A549 (cell line): ENCODE measurements at regions not wholly inside any gene's neighbourhood (a gene's known extent, or its start where the extent isn't known, plus 50 kb on each side); places are given as distances from the start of the nearest gene placed in this dataset.

Experiments
- ATAC-seq, 2 experiments: fragments of 200-7000 bp in 1 of 2; fragments of >200 bp in 1 of 2; cut with Nextera tagmentation in 1 of 2; cut with Tn5 transposase in 1 of 2; 3 replicates each; pipeline versions ENCODE4 v1.8.0 to v1.9.1; 2018 to 2020; ENCODE audit warnings: mild to moderate bottlenecking in 1 of 2, moderate library complexity in 1 of 2
- CTCF ChIA-PET: fragments of 300-600 bp; sonication (Branson Sonifier 250); formaldehyde crosslinking; extraction: SDS; loops from one replicate; lab custom pipeline; 2021; ENCODE audit warnings: antibody characterized with exemption, inconsistent platforms; lab: Yijun Ruan, JAX
- POLR2A ChIA-PET: fragments of 350-600 bp; formaldehyde crosslinking; extraction: SDS; loops from one replicate; lab custom pipeline; 2021; ENCODE audit warnings: antibody characterized with exemption, inconsistent platforms; lab: Yijun Ruan, JAX
- DNase-seq, 2 experiments: peaks; one replicate each; pipeline versions ENCODE4 v3.0.0 to v3.0.0-alpha.2; 2011 to 2016; ENCODE audit warnings: low read depth in 1 of 2, low spot score in 1 of 2
- FAIRE-seq: peaks from 2 replicates; lab custom pipeline; 2011; peaks lifted over from hg19 to GRCh38; lab: Jason Lieb, UNC
- H3K27ac ChIP-seq, 2 experiments: fragments of >200 bp; sonication (Bioruptor Twin); formaldehyde crosslinking; 3 replicates each; pipeline ENCODE4 v1.5.1; 2016 to 2017
- H3K4me1 ChIP-seq: fragments of >200 bp; sonication (Bioruptor Twin); formaldehyde crosslinking; 3 replicates; pipeline ENCODE4 v1.6.1; 2016
- H3K4me2 ChIP-seq: fragments of >200 bp; sonication (Bioruptor Twin); formaldehyde crosslinking; 3 replicates; pipeline ENCODE4 v1.6.1; 2016
- H3K4me3 ChIP-seq: fragments of >200 bp; sonication (Bioruptor Twin); formaldehyde crosslinking; 3 replicates; pipeline ENCODE4 v1.5.1; 2016
- H3K9me3 ChIP-seq: fragments of >200 bp; sonication (Bioruptor Twin); formaldehyde crosslinking; 3 replicates; pipeline ENCODE4 v1.6.1; 2016
- BCL3 ChIP-seq: fragments of >200 bp; sonication (Bioruptor Twin); formaldehyde crosslinking; IDR thresholded peaks from 3 replicates; pipeline ENCODE4 v1.6.1; 2016
- CEBPB ChIP-seq, 2 experiments: fragments of >200 bp in 1 of 2; sonication (Bioruptor Twin) in 1 of 2; formaldehyde crosslinking in 1 of 2; IDR thresholded peaks; 2 replicates each; pipeline ENCODE4 v1.6.1; 2012 to 2016
- CHD2 ChIP-seq: fragments of 150-350 bp; IDR thresholded peaks from 2 replicates; pipeline ENCODE4 v1.6.1; 2014; ENCODE audit warnings: low read length; ENCODE audit not compliant: partially characterized antibody
- EHF ChIP-seq: fragments of 250-450 bp; sonication (Bioruptor Pico); IDR thresholded peaks from 2 replicates; pipeline ENCODE4 v1.5.0; 2020; ENCODE audit warnings: mild to moderate bottlenecking
- ELK1 ChIP-seq: fragments of 150-350 bp; IDR thresholded peaks from 2 replicates; pipeline ENCODE4 v1.6.1; 2014; ENCODE audit warnings: low read depth, mild to moderate bottlenecking, low read length
- EP300 ChIP-seq, 2 experiments: fragments of >200 bp; sonication (Bioruptor Twin); formaldehyde crosslinking; IDR thresholded peaks; 2 replicates in 1 of 2; 3 replicates in 1 of 2; pipeline ENCODE4 v1.6.1; 2016 to 2017
- ESRRA ChIP-seq: fragments of 150-350 bp; IDR thresholded peaks from 2 replicates; pipeline ENCODE4 v1.6.1; 2014; ENCODE audit warnings: mild to moderate bottlenecking, low read length, borderline replicate concordance
- FOSL2 ChIP-seq, 2 experiments: fragments of 450-650 bp in 1 of 2; fragments of >200 bp in 1 of 2; sonication (Bioruptor Twin) in 1 of 2; formaldehyde crosslinking; IDR thresholded peaks; 2 replicates each; pipeline versions ENCODE4 v1.5.0 to v1.6.1; 2016 to 2020; ENCODE audit warnings: mild to moderate bottlenecking in 1 of 2, moderate library complexity in 1 of 2
- HDAC2 ChIP-seq: fragments of 200-600 bp; sonication (generic); IDR thresholded peaks from 2 replicates; pipeline ENCODE4 v1.6.1; 2016
- JUN ChIP-seq, 2 experiments: fragments of >200 bp; sonication (Bioruptor Twin); formaldehyde crosslinking; IDR thresholded peaks; 2 replicates in 1 of 2; 3 replicates in 1 of 2; pipeline ENCODE4 v1.6.1; 2016 to 2017
- NFE2L2 ChIP-seq: fragments of 150-350 bp; conservative IDR thresholded peaks from 2 replicates; pipeline ENCODE4 v1.6.1; 2014; ENCODE audit warnings: low read length
- NPAS2 ChIP-seq: fragments of 250-450 bp; sonication (Bioruptor Pico); IDR thresholded peaks from 2 replicates; pipeline ENCODE4 v1.8.0; 2022; ENCODE audit warnings: mild to moderate bottlenecking, moderate library complexity, borderline replicate concordance
- NR3C1 ChIP-seq: fragments of >200 bp; sonication (Bioruptor Twin); formaldehyde crosslinking; IDR thresholded peaks from 3 replicates; pipeline ENCODE4 v1.6.1; 2017
- POLR2A ChIP-seq: IDR thresholded peaks from 2 replicates; pipeline ENCODE4 v1.6.1; 2012; ENCODE audit warnings: mild to moderate bottlenecking, low read length
- POLR2AphosphoS2 ChIP-seq: conservative IDR thresholded peaks from 2 replicates; pipeline ENCODE4 v1.6.1; 2012; ENCODE audit warnings: low read length, improper control_type of control experiment, inconsistent platforms
- RFX5 ChIP-seq: fragments of 450-650 bp; IDR thresholded peaks from 2 replicates; pipeline ENCODE4 v1.7.1; 2014; ENCODE audit warnings: antibody characterized with exemption, mild to moderate bottlenecking, moderate library complexity
- RNF2 ChIP-seq: fragments of 200-600 bp; sonication (generic); IDR thresholded peaks from 2 replicates; pipeline ENCODE4 v1.6.1; 2016; ENCODE audit warnings: low read depth, mild to moderate bottlenecking, antibody characterized with exemption, moderate library complexity, borderline replicate concordance
- SREBF2 ChIP-seq: fragments of 450-650 bp; IDR thresholded peaks from 2 replicates; pipeline ENCODE4 v1.6.1; 2014; ENCODE audit warnings: mild to moderate bottlenecking, moderate library complexity
- TP53 ChIP-seq: fragments of 250-450 bp; sonication (Bioruptor Pico); IDR thresholded peaks from 2 replicates; pipeline ENCODE4 v1.5.0; 2021; ENCODE audit warnings: mild to moderate bottlenecking, moderate library complexity
- ZC3H11A ChIP-seq: fragments of 450-650 bp; IDR thresholded peaks from 2 replicates; pipeline ENCODE4 v1.6.1; 2014; ENCODE audit warnings: antibody characterized with exemption, mild to moderate bottlenecking
- WGBS: methylation state at CpG from one replicate; pipeline ENCODE4 v1.1.6; 2017; ENCODE audit errors: missing lambda C conversion rate; 5-methylcytosine and 5-hydroxymethylcytosine counted together
- TF ChIP-seq, protein P1 (sequence below): fragments of >200 bp; sonication (Bioruptor Twin); formaldehyde crosslinking; IDR thresholded peaks from 3 replicates; pipeline ENCODE4 v1.5.1; 2016
- TF ChIP-seq, protein P2 (sequence below): fragments of 250-450 bp; sonication (Bioruptor Pico); IDR thresholded peaks from 2 replicates; pipeline ENCODE4 v1.5.0; 2020; ENCODE audit warnings: low read depth, mild to moderate bottlenecking, moderate library complexity
- TF ChIP-seq, protein P3 (sequence below): fragments of 250-450 bp; sonication (Bioruptor Pico); IDR thresholded peaks from 2 replicates; pipeline ENCODE4 v1.5.0; 2021; ENCODE audit warnings: mild to moderate bottlenecking, moderate library complexity, borderline replicate concordance

- no peaks in the 10 kb centered on the region for H3K9me3 ChIP-seq
- POLR2A ChIA-PET: no interaction called here
- 4% methylated on average over 3 of the region's 3 CpGs for WGBS
- no peak overlapping the region for H3K4me3 ChIP-seq
- no peaks in the 10 kb centered on the region for H3K4me1 ChIP-seq
- no peak overlapping the region for H3K27ac ChIP-seq
- DNase-seq (no peak), ATAC-seq (no peak), FAIRE-seq (no peak)
- TF ChIP-seq ELK1 (no peak), CEBPB (IDR thresholded peaks at IDR 0.05) (no peak), NR3C1 (no peak), EP300 (IDR thresholded peaks at IDR 0.05) (no peak)
- CTCF ChIA-PET: no interaction called here
- no peak overlapping the region for H3K4me2 ChIP-seq
Observed at GRCh38 chr14:98278800-98279199, 993.2 kb downstream of the BCL11B start.

- CTCF ChIA-PET: no interaction called here
- DNase-seq (no peak), ATAC-seq (no peak), FAIRE-seq (no peak)
- no peak overlapping the region for H3K4me2 ChIP-seq
- H3K27ac ChIP-seq: no peak overlapping the region
- POLR2A ChIA-PET: no interaction called here
- no peaks in the 10 kb centered on the region for H3K4me1 ChIP-seq
- no peaks in the 10 kb centered on the region for H3K9me3 ChIP-seq
- TF ChIP-seq ELK1 (no peak), EHF (CRISPR knock-in tag) (no peak), SREBF2 (no peak), ESRRA (no peak), NR3C1 (no peak), ZC3H11A (no peak), CHD2 (no peak), TP53 (CRISPR knock-in tag) (no peak), JUN (IDR thresholded peaks at IDR 0.05) (no peak), RFX5 (no peak), NPAS2 (no peak)
- WGBS: 10% methylated on average over 5 of the region's 5 CpGs
- no peak overlapping the region for H3K4me3 ChIP-seq
Observed at GRCh38 chr14:98280436-98280835, 991.6 kb downstream of the BCL11B start.

DNA sequence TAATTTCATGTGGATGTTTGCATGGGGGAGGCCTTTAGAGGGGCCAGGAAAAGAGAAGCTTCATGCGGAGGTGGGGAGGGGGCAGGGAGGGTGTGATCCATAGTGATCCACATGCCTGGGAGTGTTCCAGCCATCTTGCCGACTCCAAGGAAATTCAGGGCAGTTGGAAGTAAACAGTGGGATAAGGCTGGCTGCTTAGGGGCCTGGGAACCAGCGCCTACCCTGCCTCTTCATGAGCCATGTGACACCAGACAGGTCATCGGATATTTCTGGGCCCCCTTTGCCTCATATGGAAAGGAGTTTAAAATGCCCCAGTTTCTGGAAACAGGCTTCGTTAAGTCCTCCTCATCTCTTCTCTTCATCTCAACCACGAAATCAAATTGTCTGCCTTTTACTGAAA, 983.2 kb downstream of the BCL11B start:
- ATAC-seq (no peak), FAIRE-seq (no peak)
- Histone ChIP-seq H3K4me1 (no peaks in the 10 kb centered on the region), H3K4me2 (no peak overlapping the region), H3K9me3 (no peaks in the 10 kb centered on the region), H3K27ac (no peak overlapping the region)
- ChIA-PET POLR2A (no interaction called here), CTCF (no interaction called here)
- 24% methylated on average over 6 of the region's 6 CpGs for WGBS
- TF ChIP-seq ZC3H11A: no peak
- no peak for TF ChIP-seq RNF2
- no peak for TF ChIP-seq RFX5
- TF ChIP-seq, protein P1, sequence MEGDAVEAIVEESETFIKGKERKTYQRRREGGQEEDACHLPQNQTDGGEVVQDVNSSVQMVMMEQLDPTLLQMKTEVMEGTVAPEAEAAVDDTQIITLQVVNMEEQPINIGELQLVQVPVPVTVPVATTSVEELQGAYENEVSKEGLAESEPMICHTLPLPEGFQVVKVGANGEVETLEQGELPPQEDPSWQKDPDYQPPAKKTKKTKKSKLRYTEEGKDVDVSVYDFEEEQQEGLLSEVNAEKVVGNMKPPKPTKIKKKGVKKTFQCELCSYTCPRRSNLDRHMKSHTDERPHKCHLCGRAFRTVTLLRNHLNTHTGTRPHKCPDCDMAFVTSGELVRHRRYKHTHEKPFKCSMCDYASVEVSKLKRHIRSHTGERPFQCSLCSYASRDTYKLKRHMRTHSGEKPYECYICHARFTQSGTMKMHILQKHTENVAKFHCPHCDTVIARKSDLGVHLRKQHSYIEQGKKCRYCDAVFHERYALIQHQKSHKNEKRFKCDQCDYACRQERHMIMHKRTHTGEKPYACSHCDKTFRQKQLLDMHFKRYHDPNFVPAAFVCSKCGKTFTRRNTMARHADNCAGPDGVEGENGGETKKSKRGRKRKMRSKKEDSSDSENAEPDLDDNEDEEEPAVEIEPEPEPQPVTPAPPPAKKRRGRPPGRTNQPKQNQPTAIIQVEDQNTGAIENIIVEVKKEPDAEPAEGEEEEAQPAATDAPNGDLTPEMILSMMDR: no peak
- no peak for TF ChIP-seq NFE2L2
- no peak for TF ChIP-seq HDAC2
- no peak for TF ChIP-seq FOSL2 (IDR thresholded peaks at IDR 0.05)
- no peak for TF ChIP-seq FOSL2 (CRISPR knock-in tag; IDR thresholded peaks at IDR 0.05)
- TF ChIP-seq POLR2AphosphoS2: no peak
- TF ChIP-seq, protein P2, sequence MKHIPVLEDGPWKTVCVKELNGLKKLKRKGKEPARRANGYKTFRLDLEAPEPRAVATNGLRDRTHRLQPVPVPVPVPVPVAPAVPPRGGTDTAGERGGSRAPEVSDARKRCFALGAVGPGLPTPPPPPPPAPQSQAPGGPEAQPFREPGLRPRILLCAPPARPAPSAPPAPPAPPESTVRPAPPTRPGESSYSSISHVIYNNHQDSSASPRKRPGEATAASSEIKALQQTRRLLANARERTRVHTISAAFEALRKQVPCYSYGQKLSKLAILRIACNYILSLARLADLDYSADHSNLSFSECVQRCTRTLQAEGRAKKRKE (CRISPR knock-in tag): no peak
- TF ChIP-seq, protein P3, sequence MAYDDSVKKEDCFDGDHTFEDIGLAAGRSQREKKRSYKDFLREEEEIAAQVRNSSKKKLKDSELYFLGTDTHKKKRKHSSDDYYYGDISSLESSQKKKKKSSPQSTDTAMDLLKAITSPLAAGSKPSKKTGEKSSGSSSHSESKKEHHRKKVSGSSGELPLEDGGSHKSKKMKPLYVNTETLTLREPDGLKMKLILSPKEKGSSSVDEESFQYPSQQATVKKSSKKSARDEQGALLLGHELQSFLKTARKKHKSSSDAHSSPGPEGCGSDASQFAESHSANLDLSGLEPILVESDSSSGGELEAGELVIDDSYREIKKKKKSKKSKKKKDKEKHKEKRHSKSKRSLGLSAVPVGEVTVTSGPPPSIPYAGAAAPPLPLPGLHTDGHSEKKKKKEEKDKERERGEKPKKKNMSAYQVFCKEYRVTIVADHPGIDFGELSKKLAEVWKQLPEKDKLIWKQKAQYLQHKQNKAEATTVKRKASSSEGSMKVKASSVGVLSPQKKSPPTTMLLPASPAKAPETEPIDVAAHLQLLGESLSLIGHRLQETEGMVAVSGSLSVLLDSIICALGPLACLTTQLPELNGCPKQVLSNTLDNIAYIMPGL (CRISPR knock-in tag): no peak
- no peak for TF ChIP-seq CHD2
- no peak for TF ChIP-seq BCL3
- no peak for TF ChIP-seq POLR2A
- TF ChIP-seq, all 56 proteins: peak for 0
- no peak for DNase-seq
- no peak overlapping the region for H3K4me3 ChIP-seq
